GM12892 (cell line): ENCODE measurements at regions not wholly inside any gene's neighbourhood (a gene's known extent, or its start where the extent isn't known, plus 50 kb on each side); places are given as distances from the start of the nearest gene placed in this dataset.

Source experiments
- POLR2A ChIP-seq: IDR thresholded peaks from 2 replicates; pipeline ENCODE4 v1.6.1; 2011; ENCODE audit warnings: low read depth, low read length, control low read depth
- POLR2AphosphoS5 ChIP-seq: IDR thresholded peaks from 2 replicates; pipeline ENCODE4 v1.6.1; 2011; ENCODE audit warnings: low read depth, low read length, control low read depth
- TAF1 ChIP-seq: IDR thresholded peaks from 2 replicates; pipeline ENCODE4 v1.6.1; 2011; ENCODE audit warnings: low read depth, mild to moderate bottlenecking, control low read depth, low read length, borderline replicate concordance

- no peak for TF ChIP-seq POLR2AphosphoS5
- TF ChIP-seq POLR2A: no peak
- no peak for TF ChIP-seq TAF1
Measured at GRCh38 chr11:116164843-116165242, 607.9 kb downstream of the BUD13 start.
